Stomach smooth muscle (tissue), 2 donors: ENCODE measurements at regions not wholly inside any gene's neighbourhood (a gene's known extent, or its start where the extent isn't known, plus 50 kb on each side); places are given as distances from the start of the nearest gene placed in this dataset.

ENCODE experiments used
- H3K27ac ChIP-seq: one replicate; pipeline ENCODE4 v1.7.0; 2013; ENCODE audit warnings: mild to moderate bottlenecking, low read length, inconsistent platforms
- H3K27me3 ChIP-seq, 2 donors: one replicate each; pipeline ENCODE4 v1.7.0; 2013; ENCODE audit warnings: low read length in 2 of 2; ENCODE audit not compliant: insufficient read depth in 2 of 2, control insufficient read depth in 1 of 2
- H3K36me3 ChIP-seq, 2 donors: one replicate each; pipeline ENCODE4 v1.7.0; 2013; ENCODE audit warnings: low read length in 2 of 2; ENCODE audit not compliant: control insufficient read depth in 2 of 2, insufficient read depth in 2 of 2
- H3K4me1 ChIP-seq: one replicate; pipeline ENCODE4 v1.7.0; 2013; ENCODE audit warnings: low read length; ENCODE audit not compliant: control insufficient read depth, insufficient read depth
- H3K4me3 ChIP-seq, 2 donors: one replicate each; pipeline ENCODE4 v1.7.0; 2013; ENCODE audit warnings: low read length in 2 of 2
- H3K9ac ChIP-seq, 2 donors: one replicate each; pipeline ENCODE4 v1.7.0; 2013; ENCODE audit warnings: low read length in 2 of 2, mild to moderate bottlenecking in 1 of 2
- H3K9me3 ChIP-seq, 2 donors: one replicate each; pipeline ENCODE4 v1.7.0; 2013; ENCODE audit warnings: low read length in 2 of 2; ENCODE audit not compliant: control insufficient read depth in 2 of 2
- donor health status: healthy.
- donor health status: Pancreatic carcinoma.

DNA sequence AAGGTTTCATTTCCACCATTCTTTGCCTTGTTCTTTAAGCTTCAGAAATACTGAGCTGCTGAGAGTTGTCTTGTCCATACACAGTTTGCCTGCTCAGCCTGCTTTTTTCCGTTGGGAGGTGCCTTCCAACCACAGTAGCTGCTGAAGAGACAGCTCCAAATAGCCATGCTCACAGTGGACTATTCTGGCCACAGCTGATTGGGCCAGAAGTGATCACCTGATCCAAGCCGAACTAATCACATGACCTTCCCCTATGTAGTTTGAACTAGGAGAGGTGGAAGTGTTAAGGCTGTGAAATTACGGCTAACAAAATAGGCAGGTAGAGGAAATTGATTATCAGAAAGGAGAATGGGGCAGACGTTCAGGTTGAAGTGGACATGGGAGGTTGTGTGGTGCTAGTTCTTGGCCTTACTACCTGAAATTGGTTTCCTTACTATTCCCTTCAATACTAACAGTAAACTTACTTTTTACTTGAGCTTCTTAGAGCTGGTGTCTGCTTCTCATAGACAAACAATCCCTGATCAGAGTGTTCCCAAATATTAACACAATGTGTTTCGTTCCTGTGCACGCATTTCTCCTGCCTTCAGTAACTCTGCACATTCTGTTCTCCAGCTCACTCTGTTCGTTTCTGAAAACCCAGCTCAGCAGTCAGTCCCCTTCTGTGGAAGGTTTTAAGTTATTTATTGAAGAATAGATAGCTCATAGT lies 136.1 kb downstream of the RWDD3 start:
- no peaks in the 10 kb centered on the region for H3K9me3 ChIP-seq
- H3K27me3 ChIP-seq, result no peaks in the 10 kb centered on the region
- H3K36me3 ChIP-seq, result no peaks in the 10 kb centered on the region
- H3K4me3 ChIP-seq, result no peak overlapping the region
- H3K9ac ChIP-seq, result no peak overlapping the region
- no peak overlapping the region for H3K27ac ChIP-seq
- no peaks in the 10 kb centered on the region for H3K4me1 ChIP-seq

DNA sequence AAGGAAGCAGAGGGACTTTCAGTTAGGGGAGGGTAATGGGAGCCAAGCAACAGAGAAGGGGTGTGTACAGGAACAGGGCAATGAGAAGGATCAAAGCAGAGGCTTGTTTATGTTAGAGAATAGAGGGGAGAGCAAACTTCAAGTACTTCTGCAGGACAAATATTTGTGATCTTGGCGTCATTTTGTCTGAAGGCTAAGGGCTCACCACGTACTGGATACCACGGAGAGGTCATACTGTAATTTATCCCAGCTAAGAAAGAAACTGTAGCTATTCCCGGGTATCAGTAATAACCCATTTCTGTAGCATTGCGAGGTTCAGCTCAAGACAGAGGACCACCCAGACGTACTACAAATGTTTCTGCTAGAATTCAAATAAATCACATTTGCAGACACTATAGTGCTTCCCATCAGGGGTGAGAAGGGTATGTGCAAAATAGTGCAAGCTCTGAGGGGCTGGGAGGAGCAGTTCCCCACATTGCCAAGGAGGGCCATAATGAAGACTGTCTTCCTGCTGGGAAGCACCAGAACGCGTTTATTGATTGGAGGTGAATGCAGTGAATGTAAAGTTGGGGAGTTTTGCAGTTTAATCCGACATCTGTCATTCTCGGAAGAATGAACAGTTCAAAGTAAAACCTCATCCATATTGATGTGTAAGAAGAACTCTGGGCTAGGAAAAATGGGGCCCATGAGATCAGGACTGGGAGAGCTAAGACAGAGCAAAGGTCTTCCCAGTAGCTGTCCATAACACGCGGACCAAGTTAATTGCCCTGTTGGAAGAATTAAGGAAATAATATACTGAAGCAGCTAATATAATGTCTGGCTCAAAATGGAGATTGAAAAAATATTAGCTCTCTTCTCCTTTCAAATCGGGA lies 136.9 kb downstream of the RWDD3 start:
- H3K4me3 ChIP-seq, result no peak overlapping the region
- H3K9ac ChIP-seq, result no peak overlapping the region
- no peaks in the 10 kb centered on the region for H3K4me1 ChIP-seq
- H3K27ac ChIP-seq, result no peak overlapping the region
- no peaks in the 10 kb centered on the region for H3K36me3 ChIP-seq
- no peaks in the 10 kb centered on the region for H3K27me3 ChIP-seq
- no peaks in the 10 kb centered on the region for H3K9me3 ChIP-seq

DNA sequence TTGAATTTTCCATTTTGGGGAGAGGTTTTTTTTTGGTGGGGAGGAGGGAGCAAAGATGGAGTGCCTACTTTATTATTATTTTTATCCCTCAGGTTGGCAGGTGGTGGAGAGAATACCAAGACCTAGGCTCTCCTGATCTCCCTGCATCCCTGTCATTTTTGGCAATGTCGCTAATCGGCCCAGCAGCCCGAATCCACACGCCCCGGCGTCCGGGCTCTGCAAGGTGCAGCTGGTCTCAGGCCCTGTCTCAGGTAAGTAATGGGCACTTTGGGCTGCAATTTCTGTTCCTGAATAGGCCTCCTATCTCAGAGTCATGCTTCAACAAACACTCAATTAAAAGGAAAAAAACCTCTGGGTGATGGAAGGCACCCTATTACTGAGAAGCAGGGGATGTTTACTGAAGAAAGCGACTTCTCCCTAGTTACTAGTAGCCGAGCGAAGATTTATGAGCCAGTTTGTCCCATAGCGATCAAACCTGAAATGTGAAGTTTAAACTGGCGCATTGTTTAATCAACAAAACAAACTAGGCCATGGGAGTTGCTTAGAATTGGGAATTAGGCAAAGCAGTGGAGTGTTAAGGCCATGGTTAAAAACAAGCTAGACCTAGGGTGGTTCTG lies 137.8 kb downstream of the RWDD3 start:
- H3K36me3 ChIP-seq, result no peaks in the 10 kb centered on the region
- H3K9ac ChIP-seq, result no peak overlapping the region
- H3K4me1 ChIP-seq, result no peaks in the 10 kb centered on the region
- no peaks in the 10 kb centered on the region for H3K27me3 ChIP-seq
- H3K4me3 ChIP-seq, result no peak overlapping the region
- H3K27ac ChIP-seq, result no peak overlapping the region
- no peaks in the 10 kb centered on the region for H3K9me3 ChIP-seq

DNA sequence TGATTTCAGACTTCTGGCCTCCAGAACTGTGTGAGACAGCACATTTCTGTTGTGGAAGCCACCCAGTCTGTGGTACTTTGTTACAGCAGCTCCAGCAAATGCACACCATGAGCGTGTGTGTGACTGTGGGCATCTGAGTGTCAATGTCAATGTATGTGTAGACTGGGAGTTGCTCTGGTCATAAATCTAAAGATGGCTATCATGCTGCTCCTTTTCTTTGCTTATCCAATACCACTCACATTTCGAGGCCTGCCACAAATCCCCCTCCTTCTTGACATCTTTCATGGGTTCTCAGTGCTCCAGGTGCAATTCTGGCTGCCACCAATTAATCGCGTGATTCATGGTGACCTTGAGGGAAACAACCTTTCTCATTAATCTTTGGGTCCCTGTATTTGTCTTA lies 141.2 kb downstream of the RWDD3 start:
- no peaks in the 10 kb centered on the region for H3K4me1 ChIP-seq
- H3K36me3 ChIP-seq, result no peaks in the 10 kb centered on the region
- H3K9me3 ChIP-seq, result no peaks in the 10 kb centered on the region
- H3K27me3 ChIP-seq, result no peaks in the 10 kb centered on the region
- H3K27ac ChIP-seq, result no peak overlapping the region
- H3K9ac ChIP-seq, result no peak overlapping the region
- H3K4me3 ChIP-seq, result no peak overlapping the region

- no peaks in the 10 kb centered on the region for H3K36me3 ChIP-seq
- H3K9me3 ChIP-seq, result no peaks in the 10 kb centered on the region
- H3K4me1 ChIP-seq, result no peaks in the 10 kb centered on the region
- no peak overlapping the region for H3K27ac ChIP-seq
- H3K9ac ChIP-seq, result no peak overlapping the region
- no peaks in the 10 kb centered on the region for H3K27me3 ChIP-seq
- H3K4me3 ChIP-seq, result no peak overlapping the region
Measured at GRCh38 chr1:95380909-95381308, 146.9 kb downstream of the RWDD3 start.

GRCh38 chr1:95382000-95382786 lies 148.2 kb downstream of the RWDD3 start:
- Histone ChIP-seq H3K4me3 (no peak overlapping the region), H3K36me3 (no peaks in the 10 kb centered on the region), H3K4me1 (no peaks in the 10 kb centered on the region), H3K27me3 (no peaks in the 10 kb centered on the region), H3K9ac (no peak overlapping the region), H3K27ac (no peak overlapping the region), H3K9me3 (no peaks in the 10 kb centered on the region)

GRCh38 chr1:95383111-95383510 lies 149.1 kb downstream of the RWDD3 start:
- H3K27me3 ChIP-seq, result no peaks in the 10 kb centered on the region
- H3K27ac ChIP-seq, result no peak overlapping the region
- H3K9me3 ChIP-seq, result no peaks in the 10 kb centered on the region
- H3K4me3 ChIP-seq, result no peak overlapping the region
- H3K4me1 ChIP-seq, result no peaks in the 10 kb centered on the region
- no peak overlapping the region for H3K9ac ChIP-seq
- no peaks in the 10 kb centered on the region for H3K36me3 ChIP-seq

GRCh38 chr1:95384567-95384966 lies 150.6 kb downstream of the RWDD3 start:
- H3K9me3 ChIP-seq, result no peaks in the 10 kb centered on the region
- no peaks in the 10 kb centered on the region for H3K27me3 ChIP-seq
- H3K9ac ChIP-seq, result no peak overlapping the region
- H3K36me3 ChIP-seq, result no peaks in the 10 kb centered on the region
- H3K4me3 ChIP-seq, result no peak overlapping the region
- H3K27ac ChIP-seq, result no peak overlapping the region
- H3K4me1 ChIP-seq, result no peaks in the 10 kb centered on the region

DNA sequence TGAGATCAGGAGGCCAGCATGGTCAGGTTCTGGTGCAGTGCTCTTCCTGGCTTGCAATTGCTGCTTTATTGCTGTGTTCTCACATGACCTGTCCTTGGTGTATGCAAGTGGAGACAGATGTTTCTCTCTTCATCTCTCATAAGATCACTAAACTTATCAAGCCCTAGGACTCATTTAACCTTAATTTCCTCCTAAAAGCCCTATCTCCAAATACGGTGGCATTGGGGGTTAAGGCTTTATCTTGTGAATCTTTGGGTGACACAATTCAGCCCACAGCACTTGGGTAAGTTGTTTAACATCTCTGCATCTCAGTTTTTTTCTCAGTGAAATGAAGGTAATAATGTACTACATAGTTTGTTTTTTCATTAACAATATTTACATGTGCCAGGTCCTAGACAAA lies 152.4 kb downstream of the RWDD3 start:
- no peak overlapping the region for H3K4me3 ChIP-seq
- no peaks in the 10 kb centered on the region for H3K36me3 ChIP-seq
- H3K9ac ChIP-seq, result no peak overlapping the region
- H3K9me3 ChIP-seq, result no peaks in the 10 kb centered on the region
- H3K27ac ChIP-seq, result no peak overlapping the region
- H3K27me3 ChIP-seq, result no peaks in the 10 kb centered on the region
- H3K4me1 ChIP-seq, result no peaks in the 10 kb centered on the region

DNA sequence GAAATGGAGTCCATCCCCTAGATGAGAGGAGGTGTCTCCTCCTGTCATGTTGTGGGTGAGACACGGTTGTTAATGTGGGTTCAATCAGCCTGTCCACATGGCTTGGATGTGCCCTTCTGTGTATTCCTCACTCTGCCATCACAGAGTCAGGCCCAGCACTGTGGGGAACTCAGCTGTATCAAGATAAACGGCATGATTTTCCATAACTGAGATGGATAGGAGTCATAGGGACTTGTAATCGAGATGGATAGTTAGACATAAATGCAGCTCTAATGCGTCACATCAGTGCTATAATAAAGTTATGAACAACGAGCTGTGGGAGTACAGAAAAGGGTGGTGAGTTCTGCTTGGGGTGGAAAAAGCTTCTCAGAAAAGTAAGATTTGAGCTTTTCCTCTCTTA lies 152.9 kb downstream of the RWDD3 start:
- Histone ChIP-seq H3K4me1 (no peaks in the 10 kb centered on the region), H3K27me3 (no peaks in the 10 kb centered on the region), H3K9ac (no peak overlapping the region), H3K9me3 (no peaks in the 10 kb centered on the region), H3K4me3 (no peak overlapping the region), H3K36me3 (no peaks in the 10 kb centered on the region), H3K27ac (no peak overlapping the region)
